Stimulated activated CD8-positive, alpha-beta memory T cell treated with anti-CD3 and anti-CD28 coated beads, Interleukin-4, amount 100 ng/mL, for 24 hours (primary cell): ENCODE measurements at regions not wholly inside any gene's neighbourhood (a gene's known extent, or its start where the extent isn't known, plus 50 kb on each side); places are given as distances from the start of the nearest gene placed in this dataset.
"Not testable (repeated sequence)": the region's sequence is repeated elsewhere in the genome, so short reads cannot be mapped to it uniquely, and the experiment has no call there.

Source experiments
- DNase-seq: peaks from one replicate; pipeline ENCODE4 v3.0.0-alpha.2; 2020; ENCODE audit warnings: low read depth

DNA sequence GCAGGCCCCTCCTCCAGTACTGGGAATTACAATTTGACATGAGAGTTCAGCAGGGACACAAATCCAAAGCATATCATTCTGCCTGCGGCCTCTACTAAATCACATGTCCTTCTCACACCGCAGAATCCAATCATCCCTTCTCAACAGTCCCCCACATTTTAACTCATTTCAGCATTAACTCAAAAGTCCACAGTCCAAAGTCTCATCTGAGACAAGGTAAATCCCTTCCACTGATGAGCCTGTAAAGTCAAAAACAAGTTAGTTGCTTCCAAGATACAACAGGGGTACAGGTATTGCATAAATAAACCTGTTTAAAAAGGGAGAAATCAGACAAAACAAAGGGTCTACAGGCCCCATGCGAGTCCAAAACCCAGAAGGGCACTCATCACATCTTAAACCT lies 64.0 kb downstream of the EBNA1BP2 start:
- no peak for DNase-seq

DNA sequence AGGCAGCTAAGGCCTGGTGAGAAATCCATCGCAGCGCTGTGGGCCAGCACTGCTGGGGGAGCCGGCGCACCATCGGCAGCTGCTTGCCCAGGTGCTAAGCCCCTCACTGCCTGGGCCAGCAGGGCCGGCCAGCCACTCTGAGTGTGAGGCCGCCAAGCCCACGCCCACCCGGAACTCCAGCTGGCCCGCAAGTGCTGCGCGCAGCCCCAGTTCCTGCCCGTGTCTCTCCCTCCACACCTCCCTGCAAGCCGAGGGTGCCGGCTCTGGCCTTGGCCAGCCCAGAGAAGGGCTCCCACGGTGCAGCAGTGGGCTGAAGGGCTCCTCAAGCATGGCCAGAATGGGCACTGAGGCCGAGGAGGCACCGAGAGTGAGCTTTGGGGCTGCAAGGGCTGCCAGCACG lies 64.4 kb downstream of the EBNA1BP2 start:
- DNase-seq: no peak

DNA sequence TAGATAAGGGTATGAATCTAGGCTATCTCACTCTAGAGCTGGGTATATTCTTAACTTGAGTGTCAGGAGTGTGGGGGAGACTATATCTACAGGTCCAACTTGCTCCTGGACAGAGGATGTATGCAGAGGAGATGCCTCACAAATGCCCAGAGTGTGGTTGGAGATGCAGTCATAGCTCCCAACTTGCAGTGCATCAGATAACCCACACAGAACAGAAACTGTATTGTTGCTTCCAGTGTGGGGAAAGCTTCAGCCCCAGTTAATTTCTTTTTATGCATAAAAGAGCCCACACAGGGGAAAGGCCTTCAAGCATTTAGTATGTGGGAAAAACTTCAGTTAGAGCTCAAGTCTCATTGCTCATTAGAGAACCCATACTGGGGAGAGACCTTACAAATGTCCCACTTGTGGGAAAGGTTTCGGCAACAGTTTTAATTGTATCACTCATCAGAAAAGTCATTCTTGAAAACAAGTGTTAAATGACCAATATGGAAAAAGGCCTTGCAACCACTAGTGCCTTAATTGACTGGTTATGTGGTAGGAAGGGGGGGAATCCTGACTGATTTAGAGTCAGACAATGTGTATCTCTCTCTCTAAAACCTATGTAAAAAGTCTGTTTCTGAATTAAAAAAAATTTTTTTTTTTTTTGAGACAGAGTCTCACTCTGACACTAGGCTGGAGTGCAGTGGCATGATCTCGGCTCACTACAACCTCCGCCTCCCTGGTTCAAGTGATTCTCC lies 67.9 kb downstream of the EBNA1BP2 start:
- no peak for DNase-seq

DNA sequence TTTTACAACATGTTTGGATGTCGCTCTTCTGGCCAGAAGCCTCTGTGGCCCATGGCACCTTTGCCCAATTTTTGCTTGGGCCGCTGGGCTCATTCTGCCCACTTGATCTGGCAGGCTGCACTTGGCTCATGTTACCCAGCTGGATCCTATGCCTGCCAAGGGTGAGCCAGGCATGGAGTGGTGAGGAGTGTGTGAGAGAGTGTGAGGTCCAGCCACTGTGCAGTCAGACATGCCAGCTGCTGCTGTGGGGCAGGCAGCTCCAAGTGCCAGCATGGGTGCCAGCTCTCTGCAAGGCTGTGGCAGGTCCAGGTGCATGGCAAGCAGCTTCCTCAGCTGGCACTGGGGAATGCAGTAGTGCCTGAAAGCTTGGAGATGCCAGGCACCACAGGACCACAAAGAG lies 71.0 kb downstream of the EBNA1BP2 start:
- DNase-seq: no peak

DNA sequence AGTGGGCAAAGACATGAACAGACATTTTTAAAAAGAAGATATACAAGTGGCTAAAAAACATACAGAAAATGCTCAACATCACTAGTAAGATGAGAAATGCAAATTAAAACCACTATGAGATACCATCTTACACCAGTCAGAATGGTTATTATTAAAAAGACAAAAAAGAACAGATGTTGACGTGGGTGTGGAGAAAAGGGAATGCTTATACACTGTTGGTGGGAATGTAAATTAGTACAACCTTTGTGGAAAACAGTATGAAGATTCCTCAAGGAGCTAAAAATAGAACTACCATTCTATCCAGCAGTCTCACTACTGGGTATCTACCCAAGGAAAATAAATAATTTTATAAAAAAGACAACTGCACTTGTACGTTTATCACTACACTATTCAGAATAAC lies 73.9 kb downstream of the EBNA1BP2 start:
- no peak for DNase-seq

DNA sequence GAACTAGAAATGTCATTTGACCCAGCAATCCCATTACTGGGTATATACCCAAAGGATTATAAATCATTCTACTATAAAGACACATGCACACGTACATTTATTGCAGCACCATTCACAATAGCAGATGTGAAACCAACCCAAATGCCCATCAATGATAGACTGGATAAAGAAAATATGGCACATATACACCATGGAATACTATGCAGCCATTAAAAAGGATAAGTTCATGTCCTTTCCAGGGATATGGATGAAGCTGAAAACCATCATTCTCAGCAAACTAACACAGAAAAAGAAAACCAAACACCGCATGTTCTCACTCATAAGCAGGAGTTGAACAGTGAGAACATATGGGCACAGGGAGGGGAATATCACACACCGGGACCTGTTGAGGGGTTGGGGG lies 75.6 kb downstream of the EBNA1BP2 start:
- not testable (repeated sequence) for DNase-seq

DNA sequence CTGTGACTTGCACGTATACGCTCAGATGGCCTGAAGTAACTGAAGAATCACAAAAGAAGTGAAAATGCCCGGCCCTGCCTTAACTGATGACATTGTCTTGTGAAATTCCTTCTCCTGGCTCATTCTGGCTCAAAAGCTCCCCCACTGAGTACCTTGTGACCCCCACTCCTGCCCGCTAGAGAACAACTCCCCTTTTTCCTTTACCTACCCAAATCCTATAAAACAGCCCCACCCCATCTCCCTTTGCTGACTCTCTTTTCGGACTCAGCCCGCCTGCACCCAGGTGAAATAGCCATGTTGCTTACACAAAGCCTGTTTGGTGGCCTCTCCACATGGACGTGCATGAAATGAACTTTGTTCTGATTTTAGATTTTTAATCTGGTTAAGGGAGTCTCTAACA lies 81.3 kb downstream of the EBNA1BP2 start:
- not testable (repeated sequence) for DNase-seq

DNA sequence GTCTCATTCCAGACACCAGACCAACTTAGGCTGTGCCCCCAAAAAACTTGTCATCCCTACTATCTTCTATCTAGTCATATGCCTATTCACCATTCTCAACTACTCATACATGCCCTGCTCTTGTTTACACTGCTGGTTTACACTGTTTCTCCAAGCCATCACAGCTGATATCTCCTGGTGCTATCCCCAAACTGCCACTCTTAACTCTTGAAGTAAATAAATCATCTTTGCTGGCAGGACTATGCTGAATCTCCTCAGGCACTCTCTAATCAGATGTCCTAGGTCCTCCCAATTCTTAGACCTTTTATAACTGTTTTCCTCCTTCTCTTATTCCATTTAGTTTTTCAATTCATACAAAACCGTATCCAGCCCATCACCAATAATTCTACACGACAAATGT lies 81.9 kb downstream of the EBNA1BP2 start:
- DNase-seq: not testable (repeated sequence)

DNA sequence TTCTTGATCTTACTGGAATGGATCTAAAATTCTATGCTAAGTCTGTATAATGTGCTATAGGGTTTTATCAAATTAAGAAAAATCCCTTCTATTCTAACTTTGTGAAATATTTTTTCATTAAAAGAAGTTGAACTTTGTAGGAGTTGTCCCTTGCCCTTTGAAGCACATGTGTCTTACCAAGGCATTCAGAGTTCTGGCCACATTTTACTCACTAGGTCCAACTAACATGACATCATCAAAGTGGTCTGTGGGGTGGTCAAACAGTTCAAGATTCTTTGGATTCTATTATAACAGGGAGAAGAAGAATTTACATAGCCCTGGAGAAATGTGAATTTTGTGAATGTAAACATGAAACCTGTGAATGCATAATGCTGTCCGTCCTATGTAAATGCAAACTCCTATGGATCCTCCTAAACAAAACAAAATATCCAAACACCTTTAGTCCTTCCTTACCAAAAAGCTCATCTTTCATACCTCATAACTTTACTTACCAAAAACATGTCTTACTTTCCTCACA lies 88.7 kb downstream of the EBNA1BP2 start:
- DNase-seq: no peak

DNA sequence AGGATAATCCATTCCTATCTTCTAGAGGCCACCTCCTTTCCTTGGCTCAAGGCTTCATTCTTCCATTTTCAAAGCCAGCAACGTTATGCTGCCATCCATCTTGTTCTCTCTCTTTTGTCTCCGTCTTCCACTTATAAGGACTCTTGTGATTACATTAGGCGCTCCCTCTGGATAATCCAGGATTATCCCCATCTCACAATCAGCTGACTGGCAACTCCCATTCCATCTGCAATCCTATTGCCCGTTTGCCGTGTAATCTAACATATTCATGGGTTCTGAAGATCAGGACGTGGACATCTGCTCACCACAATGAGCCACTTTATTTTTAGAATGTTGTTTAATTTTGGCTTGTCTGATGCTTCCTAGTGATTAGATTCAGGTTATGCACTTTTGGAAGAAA lies 89.3 kb downstream of the EBNA1BP2 start:
- DNase-seq: no peak

DNA sequence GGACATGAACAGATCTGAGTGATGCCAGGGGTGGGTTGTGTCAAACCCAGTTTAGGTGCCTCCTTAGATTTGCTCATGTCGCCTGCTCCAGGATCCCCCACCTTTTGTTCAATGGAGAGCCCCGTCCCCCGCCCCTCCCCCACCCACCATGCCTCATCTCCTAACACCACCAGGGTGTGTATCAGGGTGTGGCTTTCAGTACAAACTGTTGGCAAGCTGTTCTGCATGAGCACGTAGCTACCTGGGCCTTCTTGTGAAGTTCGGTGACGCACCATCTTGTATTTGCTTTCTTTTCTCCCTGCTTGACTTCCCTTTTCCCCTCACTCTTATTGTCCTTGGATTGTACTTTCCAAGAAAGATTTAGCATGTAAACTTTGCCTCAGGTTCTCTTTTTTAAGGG lies 94.8 kb downstream of the EBNA1BP2 start:
- no peak for DNase-seq

DNA sequence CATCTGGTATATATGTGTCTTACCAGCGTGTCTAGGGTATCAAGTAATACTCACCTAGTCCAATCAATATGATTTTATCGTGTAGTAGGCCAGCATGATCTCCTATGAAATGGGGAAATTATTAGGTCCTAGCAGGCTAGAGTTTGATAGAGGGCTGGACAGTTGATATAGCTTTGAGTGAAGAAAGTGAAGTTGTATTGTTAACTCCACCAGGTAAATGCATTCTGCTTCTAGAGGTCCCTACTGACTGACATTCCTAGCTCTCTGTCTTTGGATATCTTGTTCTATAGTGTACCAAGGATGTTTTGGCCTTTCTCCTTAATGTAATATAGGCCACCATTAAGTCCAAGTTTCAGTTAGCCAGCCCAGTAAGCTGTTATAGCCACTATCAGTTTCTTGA lies 97.4 kb downstream of the EBNA1BP2 start:
- no peak for DNase-seq

DNA sequence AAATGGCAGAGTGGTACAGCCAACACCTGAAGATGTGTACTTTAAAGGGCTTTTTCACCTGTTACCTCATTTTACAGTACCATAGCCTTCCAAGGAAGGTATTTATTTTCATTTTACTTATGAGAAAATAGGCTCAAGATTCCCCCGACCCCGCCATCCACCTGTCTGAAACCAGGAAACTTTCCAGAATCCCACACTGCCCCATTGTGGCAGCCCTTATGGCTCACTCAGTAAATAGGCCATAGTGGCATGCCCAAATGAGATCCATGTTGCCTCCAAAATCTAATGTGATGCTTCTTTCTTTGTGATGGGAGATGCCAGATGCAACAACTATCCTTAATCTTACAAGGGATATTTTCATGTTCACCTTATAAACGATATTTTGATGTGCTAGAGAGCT lies 97.8 kb downstream of the EBNA1BP2 start:
- DNase-seq: no peak

DNA sequence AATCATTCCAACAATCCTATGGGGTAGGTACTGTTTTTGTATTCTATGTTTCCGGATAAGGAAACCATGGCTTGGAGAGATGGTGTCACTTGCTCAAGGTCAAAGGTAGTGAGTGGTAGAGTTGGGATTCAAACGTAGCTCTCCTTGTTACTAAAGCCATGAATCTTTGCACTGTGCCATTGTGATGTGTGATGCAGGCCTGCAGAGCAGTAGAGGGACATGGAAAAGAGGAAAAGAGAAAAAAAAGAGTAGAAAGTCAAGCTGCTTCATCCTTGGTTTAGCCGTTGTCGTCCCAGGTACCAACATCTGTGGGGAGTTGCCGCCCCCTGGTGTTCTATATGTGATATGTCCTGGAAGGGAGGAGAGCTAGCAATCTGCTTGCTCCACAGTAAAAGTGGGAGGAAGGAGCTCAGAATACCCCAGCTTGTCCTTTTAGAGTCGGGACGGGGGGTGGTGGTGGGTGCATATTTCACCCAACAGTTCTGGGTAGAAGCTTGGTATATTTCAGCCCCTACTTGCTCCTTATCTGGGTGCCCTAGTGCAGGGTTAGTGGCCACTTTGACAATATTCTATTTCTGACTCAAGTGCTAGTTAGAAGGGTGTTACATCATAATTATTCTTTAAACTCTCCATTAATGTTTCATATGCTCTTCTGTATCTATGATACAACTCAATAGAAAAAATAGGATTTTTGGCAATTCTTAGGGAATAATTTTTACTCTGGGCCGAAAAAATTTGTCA lies 98.4 kb downstream of the EBNA1BP2 start:
- DNase-seq: peak; percentile 48

DNA sequence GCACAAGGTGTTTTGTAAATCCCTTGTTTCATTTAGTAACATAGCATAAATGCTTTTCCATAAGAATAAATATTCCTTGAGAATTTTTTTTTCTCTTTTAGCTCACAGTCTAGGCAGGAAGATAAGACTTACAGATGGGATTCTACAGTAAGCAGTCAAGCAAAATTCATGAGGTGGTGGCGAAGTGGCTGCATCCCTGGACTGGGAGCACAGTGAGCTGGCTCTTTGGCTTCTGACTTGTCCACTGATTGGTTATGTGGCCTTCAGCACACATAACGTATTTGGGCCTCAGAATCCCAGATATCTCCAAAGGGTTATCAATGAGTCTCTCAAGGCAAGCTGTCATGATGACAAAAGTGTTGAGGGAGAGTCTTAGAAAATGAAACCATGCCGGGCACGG lies 99.8 kb downstream of the EBNA1BP2 start:
- no peak for DNase-seq

DNA sequence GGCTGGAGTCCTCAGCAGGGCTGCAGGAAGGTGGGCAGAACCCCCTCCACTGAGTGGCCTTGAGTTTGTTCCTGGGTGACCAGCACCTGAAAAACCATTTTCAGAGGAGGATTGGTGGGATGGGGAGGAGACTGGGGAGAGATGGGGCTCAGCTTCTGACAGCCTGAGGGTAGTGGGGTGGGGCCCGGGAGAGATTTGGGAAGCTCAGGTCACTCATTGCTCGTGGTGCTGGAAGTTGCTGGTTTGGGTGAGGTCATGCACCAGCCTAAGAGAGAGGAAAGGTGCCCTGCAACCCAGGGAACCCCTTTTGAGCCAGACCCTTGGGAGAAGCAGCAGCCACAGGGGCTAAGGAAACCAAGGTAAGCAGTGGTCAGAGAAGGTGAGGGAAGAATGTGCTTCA lies 100.8 kb downstream of the EBNA1BP2 start:
- no peak for DNase-seq

DNA sequence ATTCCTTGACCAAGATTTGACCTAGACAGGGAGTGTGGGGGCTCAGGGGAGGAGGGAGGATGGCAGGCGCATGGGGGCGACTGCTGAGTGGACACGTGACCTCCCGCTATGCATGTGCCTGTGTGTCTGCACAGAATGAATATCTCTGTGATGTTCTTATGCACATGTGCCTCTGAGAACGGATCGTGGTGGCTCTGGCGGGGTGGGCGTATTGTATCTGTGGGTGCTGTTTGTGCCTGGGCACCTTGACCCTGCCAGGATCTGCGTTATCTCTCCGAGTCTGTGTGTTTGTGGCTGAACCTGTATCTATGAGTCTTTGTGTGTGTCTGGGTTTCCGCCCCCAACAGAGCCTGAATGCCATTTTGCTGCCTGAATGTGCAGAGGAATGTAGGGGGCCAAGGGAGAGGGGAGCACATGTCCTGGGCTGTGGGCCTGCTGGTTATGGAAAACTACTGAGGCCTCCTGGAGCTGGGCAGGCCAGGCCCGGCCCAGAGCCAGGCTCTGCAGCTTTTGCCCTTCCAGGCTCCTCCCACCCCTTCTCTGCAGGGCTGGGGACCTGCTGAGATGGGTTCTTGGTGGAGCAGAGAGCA lies 102.5 kb downstream of the EBNA1BP2 start:
- no peak for DNase-seq

DNA sequence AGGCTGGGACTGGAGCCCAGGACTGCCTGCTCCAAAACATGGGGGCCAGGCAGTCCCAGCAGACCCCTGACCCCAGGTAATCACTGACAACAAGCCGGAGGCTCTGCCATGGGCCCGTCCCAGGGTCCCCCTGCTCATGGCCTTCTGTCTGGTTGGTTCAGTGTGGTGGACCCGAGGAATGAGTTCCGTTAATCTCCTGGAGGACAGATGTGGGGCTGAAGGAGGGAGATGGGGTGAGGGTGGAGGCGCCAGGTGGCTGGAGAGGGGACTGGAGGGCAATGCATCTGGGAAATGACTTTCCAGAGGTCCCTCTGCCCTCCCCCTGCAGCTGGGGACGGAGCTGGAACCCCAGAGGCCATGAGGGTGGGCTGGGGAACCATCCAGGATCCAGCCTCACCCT lies 103.2 kb downstream of the EBNA1BP2 start:
- no peak for DNase-seq

DNA sequence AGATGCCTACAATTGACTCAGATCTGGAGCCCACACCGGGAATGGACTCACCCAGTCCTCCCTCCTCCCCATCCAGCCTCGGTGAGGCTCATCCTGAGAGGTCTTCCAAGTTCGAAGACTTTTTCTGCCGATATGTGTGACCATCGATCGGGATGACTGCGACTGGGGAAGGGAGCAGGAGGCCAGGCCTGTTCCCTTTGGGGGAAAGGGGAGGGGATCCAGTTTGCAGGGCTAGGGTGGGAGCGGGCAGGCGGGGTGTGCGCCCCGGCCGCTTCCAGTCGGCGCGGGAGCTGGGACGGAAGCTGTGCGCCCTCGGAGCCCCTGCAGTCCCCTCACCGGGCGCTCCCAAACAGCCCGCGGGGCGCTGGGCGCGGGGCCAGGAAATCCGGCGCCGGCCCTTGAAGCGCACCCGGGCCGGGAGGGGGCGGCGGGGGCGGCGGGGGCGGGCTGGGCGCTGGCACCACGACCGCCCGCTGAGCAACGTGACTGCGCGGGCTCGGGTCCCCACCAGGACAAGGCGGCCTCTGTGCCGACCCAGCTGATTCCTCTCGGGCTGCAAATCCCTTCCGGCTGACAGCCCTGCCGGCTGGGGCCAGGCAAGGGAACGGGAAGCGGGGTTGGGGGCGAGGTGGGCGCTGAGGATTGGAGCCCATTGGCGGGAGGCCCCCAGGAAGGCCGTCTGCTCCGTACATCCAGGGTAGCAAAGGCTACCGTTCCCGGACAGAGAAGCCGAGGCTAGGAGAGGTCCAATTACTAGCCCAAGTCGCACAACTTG lies 103.9 kb downstream of the EBNA1BP2 start:
- no peak for DNase-seq

DNA sequence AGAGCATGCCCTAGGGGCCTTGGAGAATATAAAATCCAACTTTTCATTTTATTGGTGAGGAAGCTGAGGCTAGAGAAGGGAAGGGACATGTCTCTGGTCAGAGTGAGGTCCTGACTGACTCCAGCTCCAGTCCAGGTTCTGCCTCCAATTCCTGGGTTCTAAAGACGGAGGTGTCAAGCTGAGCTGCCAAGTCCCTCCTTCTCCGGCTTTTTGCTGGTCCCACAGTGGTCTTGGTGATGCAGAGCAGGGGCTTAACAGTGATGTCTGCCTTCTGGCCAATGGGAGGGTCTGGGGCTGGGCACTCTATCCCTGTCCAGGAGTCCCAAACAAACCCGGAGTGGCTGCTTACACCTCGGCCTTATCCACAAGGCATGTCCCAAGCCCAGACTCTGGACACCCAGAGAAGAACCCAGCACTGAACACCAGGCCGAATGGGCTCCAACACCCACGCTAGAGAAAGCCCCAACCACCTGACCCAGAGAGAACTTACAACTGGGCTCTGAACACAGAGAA lies 104.8 kb downstream of the EBNA1BP2 start:
- no peak for DNase-seq

DNA sequence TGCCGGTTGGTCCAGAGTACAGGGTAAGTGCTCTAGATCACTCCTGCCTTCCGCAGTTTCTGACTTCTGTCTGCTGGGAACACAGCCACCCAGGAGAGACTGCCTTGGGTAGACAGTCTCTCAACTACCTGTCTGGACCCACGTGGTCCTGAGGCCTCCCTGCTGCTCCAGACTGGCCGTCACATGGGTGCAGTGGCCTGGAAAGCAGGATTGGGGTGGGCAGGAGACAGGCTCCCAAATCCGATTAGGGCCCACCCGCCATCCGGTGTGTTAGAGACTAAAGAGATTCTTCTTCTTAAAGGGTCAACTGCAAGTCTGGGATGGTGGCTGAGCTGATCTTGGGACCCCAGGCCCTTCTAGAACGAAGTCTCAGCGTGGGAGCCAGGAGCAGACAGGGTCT lies 105.5 kb downstream of the EBNA1BP2 start:
- DNase-seq: no peak
